HCT116 (cell line): ENCODE measurements at regions not wholly inside any gene's neighbourhood (a gene's known extent, or its start where the extent isn't known, plus 50 kb on each side); places are given as distances from the start of the nearest gene placed in this dataset.

ENCODE experiments used
- ATAC-seq: fragments of 200-7000 bp; cut with Tn5 transposase; 2 replicates; pipeline ENCODE4 v1.9.1; 2020; ENCODE audit warnings: mild to moderate bottlenecking, moderate library complexity
- BruUV-seq: library from RNA; stranded (reverse); fragments of 400-500 nt; replicated peaks from 2 replicates; lab custom pipeline; 2021; lab: Mats Ljungman, UMichigan
- CTCF ChIA-PET: fragments of 300-600 bp; sonication (Branson Sonifier 250); formaldehyde crosslinking; loops from one replicate; lab custom pipeline; 2021; ENCODE audit warnings: antibody characterized with exemption; lab: Charles Lee
- POLR2A ChIA-PET: fragments of 300-600, 350-600 bp; sonication (Branson Sonifier 250); formaldehyde crosslinking; loops from one replicate; lab custom pipeline; 2021; ENCODE audit warnings: antibody characterized with exemption; lab: Charles Lee
- RAD21 ChIA-PET, 2 experiments: fragments of 300-600 bp; sonication (Branson Sonifier 250); formaldehyde crosslinking; loops; one replicate each; lab custom pipeline; 2023; ENCODE audit warnings: low total read pairs in 2 of 2; ENCODE audit not compliant: uncharacterized antibody in 2 of 2, unreplicated experiment in 2 of 2, low non-redundant PET in 1 of 2; lab: Charles Lee
- DNase-seq: peaks from one replicate; pipeline ENCODE4 v3.0.0-alpha.2; 2010; ENCODE audit warnings: low read depth, low spot score
- H2AFZ ChIP-seq: fragments of 200-600 bp; shearing (Covaris generic), sonication (generic); 2 replicates; pipeline ENCODE4 v1.6.1; 2017; ENCODE audit warnings: low read depth, mixed run types, mixed read lengths, antibody characterized with exemption, low read length; ENCODE audit not compliant: poor library complexity, severe bottlenecking
- H3K27ac ChIP-seq: 2 replicates; pipeline ENCODE4 v1.5.1; 2012; ENCODE audit warnings: low read depth, low read length
- H3K27me3 ChIP-seq: fragments of 200-600 bp; sonication (generic); 2 replicates; pipeline ENCODE4 v1.6.1; 2016; ENCODE audit warnings: mixed run types, low read length, mixed read lengths; ENCODE audit not compliant: insufficient read depth
- H3K36me3 ChIP-seq, 2 experiments: fragments of 200-500 bp in 1 of 2; fragments of 200-600 bp in 1 of 2; sonication (Bioruptor generic) in 1 of 2; sonication (generic) in 1 of 2; 2 replicates each; pipeline versions ENCODE4 v1.5.1 to v1.6.1; 2014 to 2016; ENCODE audit warnings: low read length in 2 of 2, inconsistent platforms in 1 of 2, mixed read lengths in 1 of 2, mixed run types in 1 of 2; ENCODE audit not compliant: insufficient read depth in 2 of 2, control insufficient read depth in 1 of 2
- H3K4me1 ChIP-seq, 2 experiments: fragments of 200-600 bp in 1 of 2; sonication (generic) in 1 of 2; 2 replicates each; pipeline versions ENCODE4 v1.5.1 to v1.6.1; 2012 to 2017; ENCODE audit warnings: low read length in 2 of 2, inconsistent platforms in 1 of 2, mild to moderate bottlenecking in 1 of 2, mixed read lengths in 1 of 2, mixed run types in 1 of 2, moderate library complexity in 1 of 2; ENCODE audit not compliant: insufficient read depth in 2 of 2, control insufficient read depth in 1 of 2
- H3K4me2 ChIP-seq: fragments of 200-600 bp; sonication (generic); 2 replicates; pipeline ENCODE4 v1.6.1; 2017; ENCODE audit warnings: mixed run types, low read length, mixed read lengths
- H3K4me3 ChIP-seq, 2 experiments: fragments of 200-600 bp in 1 of 2; sonication (generic) in 1 of 2; replicated peaks in 1 of 2; 2 replicates each; pipeline ENCODE4 v1.5.1; 2011 to 2016; ENCODE audit warnings: low read length in 2 of 2, control low read depth in 1 of 2, low read depth in 1 of 2, mild to moderate bottlenecking in 1 of 2, mixed read lengths in 1 of 2, mixed run types in 1 of 2
- H3K79me2 ChIP-seq: fragments of 200-600 bp; sonication (generic); 2 replicates; pipeline ENCODE4 v1.6.1; 2017; ENCODE audit warnings: mild to moderate bottlenecking, mixed run types, low read length, moderate library complexity, mixed read lengths; ENCODE audit not compliant: insufficient read depth
- H3K9ac ChIP-seq: fragments of 200-600 bp; sonication (generic); 2 replicates; pipeline ENCODE4 v1.6.1; 2016; ENCODE audit warnings: low read length, mixed read lengths
- H3K9me2 ChIP-seq: fragments of 200-600 bp; sonication (generic), shearing (Covaris generic); 2 replicates; pipeline ENCODE4 v1.6.1; 2017; ENCODE audit warnings: mixed run types, mild to moderate bottlenecking, moderate library complexity; ENCODE audit not compliant: insufficient read depth
- H3K9me3 ChIP-seq, 2 experiments: fragments of 200-500 bp in 1 of 2; fragments of 200-600 bp in 1 of 2; sonication (Bioruptor generic) in 1 of 2; sonication (generic) in 1 of 2; 2 replicates each; pipeline ENCODE4 v1.6.1; 2014 to 2017; ENCODE audit warnings: low read length in 2 of 2, mixed read lengths in 2 of 2, inconsistent platforms in 1 of 2, low read depth in 1 of 2, mild to moderate bottlenecking in 1 of 2, mixed run types in 1 of 2, moderate library complexity in 1 of 2; ENCODE audit not compliant: control insufficient read depth in 1 of 2, insufficient read depth in 1 of 2
- H4K20me1 ChIP-seq: fragments of 200-600 bp; sonication (generic), shearing (Covaris generic); 2 replicates; pipeline ENCODE4 v1.6.1; 2017; ENCODE audit warnings: mixed run types, mild to moderate bottlenecking, moderate library complexity; ENCODE audit not compliant: insufficient read depth
- CEBPB ChIP-seq: IDR thresholded peaks from 2 replicates; pipeline ENCODE4 v1.6.1; 2012; ENCODE audit warnings: low read depth
- EZH2 ChIP-seq: fragments of 200-600 bp; sonication (generic); IDR thresholded peaks from 2 replicates; pipeline ENCODE4 v1.6.1; 2017; ENCODE audit warnings: antibody characterized with exemption, mixed run types
- EZH2phosphoT487 ChIP-seq: fragments of 200-600 bp; IDR thresholded peaks from 2 replicates; pipeline ENCODE4 v1.6.1; 2018; ENCODE audit warnings: antibody characterized with exemption, borderline replicate concordance
- JUND ChIP-seq: IDR thresholded peaks from 2 replicates; pipeline ENCODE4 v1.6.1; 2012
- POLR2A ChIP-seq: IDR thresholded peaks from 2 replicates; pipeline ENCODE4 v1.7.0; 2011; ENCODE audit warnings: borderline replicate concordance; ENCODE audit not compliant: insufficient read depth, insufficient read length; ENCODE audit errors: extremely low read depth
- POLR2AphosphoS5 ChIP-seq: IDR thresholded peaks from 2 replicates; pipeline ENCODE4 v1.6.1; 2011; ENCODE audit warnings: mild to moderate bottlenecking, low read depth, low read length, moderate library complexity
- RAD21 ChIP-seq: IDR thresholded peaks from 2 replicates; pipeline ENCODE4 v1.6.1; 2012; ENCODE audit warnings: low read depth, mild to moderate bottlenecking
- SP1 ChIP-seq: IDR thresholded peaks from 2 replicates; pipeline ENCODE4 v1.6.1; 2012; ENCODE audit warnings: low read depth
- SRF ChIP-seq: IDR thresholded peaks from 2 replicates; pipeline ENCODE4 v1.6.1; 2012; ENCODE audit warnings: low read depth
- YY1 ChIP-seq: IDR thresholded peaks from 2 replicates; pipeline ENCODE4 v1.6.1; 2011; ENCODE audit warnings: low read length, low read depth, moderate library complexity, mild to moderate bottlenecking; ENCODE audit not compliant: insufficient replicate concordance; ENCODE audit errors: extremely low read depth
- ZFX ChIP-seq: fragments of 450-650 bp; IDR thresholded peaks from 2 replicates; pipeline ENCODE4 v1.6.1; 2017
- ZNF274 ChIP-seq: fragments of 200-500 bp; sonication (Bioruptor generic); IDR thresholded peaks from 2 replicates; pipeline ENCODE4 v1.6.1; 2014; ENCODE audit warnings: mild to moderate bottlenecking, low read depth, low read length, inconsistent platforms
- intact Hi-C: fragments of 100-400 bp; cut with micrococcal nuclease; formaldehyde crosslinking; loops from 2 replicates; pipeline ENCODE4 v1.10.0; 2022
- TF ChIP-seq, protein P1 (sequence below): IDR thresholded peaks from 2 replicates; pipeline ENCODE4 v1.6.1; 2012
- TF ChIP-seq, protein P2 (sequence below): IDR thresholded peaks from 2 replicates; pipeline ENCODE4 v1.6.1; 2012

DNA sequence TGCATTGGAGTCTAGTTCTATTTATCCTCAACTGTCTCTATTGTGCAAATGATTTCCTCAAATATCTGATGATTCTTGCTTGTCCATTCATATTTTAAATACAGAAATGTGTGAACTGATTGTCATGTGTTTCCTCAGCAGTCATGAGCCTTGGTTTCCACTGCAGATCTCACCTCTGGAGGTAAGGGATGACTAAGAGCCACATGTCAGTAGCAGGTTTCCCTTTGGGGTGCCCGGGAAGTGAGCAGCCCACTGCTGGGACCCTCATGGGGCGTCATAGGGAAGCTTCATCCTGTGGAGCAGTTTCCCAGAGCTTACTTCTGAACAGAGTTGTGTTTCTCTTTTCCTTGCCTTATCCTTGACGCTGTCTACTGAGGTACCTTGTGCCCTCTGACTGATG, 149.2 kb upstream of the TOPAZ1 start (continued):
- no peak for TF ChIP-seq EZH2
- TF ChIP-seq RAD21: no peak
- no peak for TF ChIP-seq EZH2phosphoT487

DNA sequence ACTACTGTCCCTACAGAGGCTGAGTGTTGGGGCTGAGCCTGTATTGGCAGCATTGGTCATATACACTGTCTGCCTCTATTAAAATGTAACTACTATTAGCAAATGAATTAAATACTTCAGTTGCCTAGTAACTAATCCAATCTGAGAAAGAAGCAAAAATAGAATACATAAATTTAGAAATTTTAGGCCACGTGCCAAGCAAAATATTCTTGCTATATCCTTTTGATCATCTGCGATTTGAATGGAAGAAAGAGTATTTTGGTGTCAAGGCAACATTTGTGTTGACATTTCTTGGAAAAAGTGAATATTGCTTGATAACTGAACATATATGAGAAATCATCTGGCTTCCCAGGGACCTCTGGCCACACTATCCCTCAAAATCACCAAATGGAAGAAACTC, 148.2 kb upstream of the TOPAZ1 start:
- Histone ChIP-seq H3K9me3 (no peaks in the 10 kb centered on the region), H4K20me1 (no peaks in the 10 kb centered on the region), H3K4me1 (no peaks in the 10 kb centered on the region), H3K9me2 (no peaks in the 10 kb centered on the region), H2AFZ (no peak overlapping the region), H3K79me2 (no peaks in the 10 kb centered on the region), H3K27me3 (peaks cover 22% of the 10 kb centered on the region), H3K27ac (no peak overlapping the region), H3K9ac (no peak overlapping the region), H3K36me3 (no peaks in the 10 kb centered on the region), H3K4me3 (no peak overlapping the region), H3K4me2 (no peak overlapping the region)
- TF ChIP-seq CEBPB (no peak), POLR2AphosphoS5 (no peak), JUND (no peak), POLR2A (no peak), SRF (no peak), YY1 (no peak), ZFX (no peak), ZNF274 (no peak), SP1 (no peak)
- TF ChIP-seq, protein P1, sequence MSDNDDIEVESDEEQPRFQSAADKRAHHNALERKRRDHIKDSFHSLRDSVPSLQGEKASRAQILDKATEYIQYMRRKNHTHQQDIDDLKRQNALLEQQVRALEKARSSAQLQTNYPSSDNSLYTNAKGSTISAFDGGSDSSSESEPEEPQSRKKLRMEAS: no peak
- TF ChIP-seq, protein P2, sequence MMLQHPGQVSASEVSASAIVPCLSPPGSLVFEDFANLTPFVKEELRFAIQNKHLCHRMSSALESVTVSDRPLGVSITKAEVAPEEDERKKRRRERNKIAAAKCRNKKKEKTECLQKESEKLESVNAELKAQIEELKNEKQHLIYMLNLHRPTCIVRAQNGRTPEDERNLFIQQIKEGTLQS: no peak
- no TSS peak for BruUV-seq
- ChIA-PET RAD21 (no interaction called here), CTCF (no interaction called here), POLR2A (no interaction called here)
- DNase-seq (no peak), ATAC-seq (no peak)
- intact Hi-C loops: no loop called here
